ENCODE measurements at regions not wholly inside any gene's neighbourhood (a gene's known extent, or its start where the extent isn't known, plus 50 kb on each side); places are given as distances from the start of the nearest gene placed in this dataset.

GRCh38 chr12:33757701-33758100 is 264.6 kb upstream of the ALG10 start:
- TF ChIP-seq RAD21 (IDR thresholded peaks at IDR 0.05; ENCODE audit: low read length) (no peak), FOXJ3 (CRISPR knock-in tag; IDR thresholded peaks at IDR 0.05) (no peak), ZBTB33 (IDR thresholded peaks at IDR 0.05; ENCODE audit: borderline replicate concordance, low read depth) (no peak), EP300 (IDR thresholded peaks at IDR 0.05; ENCODE audit: borderline replicate concordance in 1 of 2, low read depth in 1 of 2, low read length in 1 of 2) (no peak), RFX5 (IDR thresholded peaks at IDR 0.05; ENCODE audit: low read length) (no peak)
- TF ChIP-seq, protein P1, sequence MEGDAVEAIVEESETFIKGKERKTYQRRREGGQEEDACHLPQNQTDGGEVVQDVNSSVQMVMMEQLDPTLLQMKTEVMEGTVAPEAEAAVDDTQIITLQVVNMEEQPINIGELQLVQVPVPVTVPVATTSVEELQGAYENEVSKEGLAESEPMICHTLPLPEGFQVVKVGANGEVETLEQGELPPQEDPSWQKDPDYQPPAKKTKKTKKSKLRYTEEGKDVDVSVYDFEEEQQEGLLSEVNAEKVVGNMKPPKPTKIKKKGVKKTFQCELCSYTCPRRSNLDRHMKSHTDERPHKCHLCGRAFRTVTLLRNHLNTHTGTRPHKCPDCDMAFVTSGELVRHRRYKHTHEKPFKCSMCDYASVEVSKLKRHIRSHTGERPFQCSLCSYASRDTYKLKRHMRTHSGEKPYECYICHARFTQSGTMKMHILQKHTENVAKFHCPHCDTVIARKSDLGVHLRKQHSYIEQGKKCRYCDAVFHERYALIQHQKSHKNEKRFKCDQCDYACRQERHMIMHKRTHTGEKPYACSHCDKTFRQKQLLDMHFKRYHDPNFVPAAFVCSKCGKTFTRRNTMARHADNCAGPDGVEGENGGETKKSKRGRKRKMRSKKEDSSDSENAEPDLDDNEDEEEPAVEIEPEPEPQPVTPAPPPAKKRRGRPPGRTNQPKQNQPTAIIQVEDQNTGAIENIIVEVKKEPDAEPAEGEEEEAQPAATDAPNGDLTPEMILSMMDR (IDR thresholded peaks at IDR 0.05): no peak
- TF ChIP-seq, protein P2, sequence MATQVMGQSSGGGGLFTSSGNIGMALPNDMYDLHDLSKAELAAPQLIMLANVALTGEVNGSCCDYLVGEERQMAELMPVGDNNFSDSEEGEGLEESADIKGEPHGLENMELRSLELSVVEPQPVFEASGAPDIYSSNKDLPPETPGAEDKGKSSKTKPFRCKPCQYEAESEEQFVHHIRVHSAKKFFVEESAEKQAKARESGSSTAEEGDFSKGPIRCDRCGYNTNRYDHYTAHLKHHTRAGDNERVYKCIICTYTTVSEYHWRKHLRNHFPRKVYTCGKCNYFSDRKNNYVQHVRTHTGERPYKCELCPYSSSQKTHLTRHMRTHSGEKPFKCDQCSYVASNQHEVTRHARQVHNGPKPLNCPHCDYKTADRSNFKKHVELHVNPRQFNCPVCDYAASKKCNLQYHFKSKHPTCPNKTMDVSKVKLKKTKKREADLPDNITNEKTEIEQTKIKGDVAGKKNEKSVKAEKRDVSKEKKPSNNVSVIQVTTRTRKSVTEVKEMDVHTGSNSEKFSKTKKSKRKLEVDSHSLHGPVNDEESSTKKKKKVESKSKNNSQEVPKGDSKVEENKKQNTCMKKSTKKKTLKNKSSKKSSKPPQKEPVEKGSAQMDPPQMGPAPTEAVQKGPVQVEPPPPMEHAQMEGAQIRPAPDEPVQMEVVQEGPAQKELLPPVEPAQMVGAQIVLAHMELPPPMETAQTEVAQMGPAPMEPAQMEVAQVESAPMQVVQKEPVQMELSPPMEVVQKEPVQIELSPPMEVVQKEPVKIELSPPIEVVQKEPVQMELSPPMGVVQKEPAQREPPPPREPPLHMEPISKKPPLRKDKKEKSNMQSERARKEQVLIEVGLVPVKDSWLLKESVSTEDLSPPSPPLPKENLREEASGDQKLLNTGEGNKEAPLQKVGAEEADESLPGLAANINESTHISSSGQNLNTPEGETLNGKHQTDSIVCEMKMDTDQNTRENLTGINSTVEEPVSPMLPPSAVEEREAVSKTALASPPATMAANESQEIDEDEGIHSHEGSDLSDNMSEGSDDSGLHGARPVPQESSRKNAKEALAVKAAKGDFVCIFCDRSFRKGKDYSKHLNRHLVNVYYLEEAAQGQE (IDR thresholded peaks at IDR 0.05; ENCODE audit: low read depth, low read length): no peak
